ENCODE measurements at regions not wholly inside any gene's neighbourhood (a gene's known extent, or its start where the extent isn't known, plus 50 kb on each side); places are given as distances from the start of the nearest gene placed in this dataset.
"Not testable (repeated sequence)": the region's sequence is repeated elsewhere in the genome, so short reads cannot be mapped to it uniquely, and the experiment has no call there.

DNA sequence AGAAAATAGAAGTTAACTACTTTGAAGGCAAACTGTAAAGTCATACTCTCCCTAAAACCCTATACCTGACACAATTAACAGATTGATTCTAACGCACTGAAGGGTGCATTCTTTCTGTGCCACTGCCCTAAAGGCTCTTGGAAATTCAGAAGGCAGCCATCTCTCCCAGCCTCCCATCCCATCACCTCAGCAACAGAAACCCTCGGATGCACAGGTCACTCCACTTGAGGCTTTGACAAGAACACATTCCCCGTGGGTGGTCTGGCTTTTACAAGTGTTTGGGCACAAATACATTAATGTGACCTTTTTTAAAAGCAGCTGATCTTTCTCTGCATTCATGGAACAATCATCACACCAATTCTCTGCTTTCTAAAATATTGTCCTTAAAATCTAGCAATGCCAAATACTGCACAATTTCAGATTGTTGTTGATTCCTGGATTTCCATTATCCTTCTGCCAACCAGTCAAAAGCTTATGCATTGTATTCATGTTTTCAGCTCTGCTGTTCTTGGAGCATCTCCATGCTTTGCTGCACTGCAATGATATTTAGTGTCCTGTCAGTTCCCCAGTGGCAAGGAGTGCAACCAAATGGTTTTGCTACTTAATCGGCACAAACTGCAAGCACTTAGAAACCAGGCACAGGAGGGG is 175.6 kb downstream of the TMEM161B start:
- no peak for DNase-seq (ENCODE audit: low read depth in 4 of 4, low spot score in 3 of 4)

DNA sequence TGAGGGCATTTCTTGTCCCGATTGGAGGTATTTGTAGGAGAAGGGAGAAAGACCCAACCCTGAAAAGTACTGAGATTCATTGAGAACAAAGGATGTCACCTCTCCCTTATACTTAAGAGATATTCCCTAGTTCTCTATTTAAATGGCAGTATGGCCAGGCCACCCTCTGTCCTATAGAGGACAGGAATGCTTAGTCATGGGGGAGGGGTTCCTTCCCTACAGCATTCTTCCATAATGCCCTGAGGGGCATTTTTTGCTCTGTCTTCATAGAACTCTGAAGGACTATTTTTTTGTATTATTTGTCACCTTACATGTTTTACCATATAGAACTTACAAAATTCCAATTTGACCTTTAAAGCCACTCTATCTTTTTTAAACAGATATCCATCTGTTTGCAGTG is 176.3 kb downstream of the TMEM161B start:
- no peak for DNase-seq (ENCODE audit: low read depth in 4 of 4, low spot score in 3 of 4)

DNA sequence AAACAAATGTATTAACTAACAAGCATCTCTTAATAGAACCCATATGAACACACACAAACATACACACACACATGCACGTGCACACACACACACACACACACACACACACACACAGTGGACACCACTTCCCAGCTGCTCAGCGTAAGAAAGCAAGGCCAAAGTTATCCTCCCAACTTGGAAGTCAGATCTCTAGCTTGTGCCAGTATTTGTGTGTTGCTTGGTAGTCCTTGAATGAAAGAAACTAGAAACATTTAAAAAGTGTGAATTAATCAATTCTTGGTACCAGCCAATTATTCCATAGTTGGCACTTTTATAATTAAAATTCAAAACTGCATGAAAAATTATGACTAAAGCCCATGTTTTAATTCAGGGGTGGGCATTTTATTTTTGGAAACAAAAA is 178.1 kb downstream of the TMEM161B start:
- no peak for DNase-seq (ENCODE audit: low read depth in 4 of 4, low spot score in 3 of 4)

DNA sequence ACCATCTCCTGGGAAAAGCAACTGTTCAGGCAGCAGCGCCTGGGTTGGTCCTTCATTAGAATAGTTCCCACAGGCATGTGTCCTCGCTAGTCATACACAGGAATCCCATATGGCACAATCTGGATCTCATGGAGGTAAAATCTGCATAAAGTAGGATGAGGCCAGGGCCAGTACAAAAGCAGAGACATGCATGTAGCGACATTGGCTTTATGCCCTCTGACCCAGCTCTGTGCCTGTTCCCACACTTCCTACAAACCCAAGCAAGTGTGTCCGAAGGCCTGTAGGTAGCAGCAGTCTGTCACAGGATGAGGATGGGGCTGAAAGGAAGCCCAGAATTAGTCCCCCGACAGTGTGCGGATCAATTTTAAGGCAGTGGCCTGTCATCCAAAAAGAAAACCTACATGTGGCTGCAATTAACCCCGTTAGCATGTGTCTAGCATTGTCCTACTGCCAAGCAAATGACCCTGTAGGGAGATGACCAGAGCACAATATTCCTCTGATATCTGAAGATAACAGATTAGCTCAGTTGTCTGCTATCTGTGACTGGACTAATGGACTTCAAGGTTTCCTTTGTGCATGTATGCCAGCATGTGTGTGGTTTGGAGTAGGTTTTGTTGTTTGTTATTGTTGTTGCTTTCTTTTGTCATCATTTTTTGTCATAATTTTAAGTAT is 178.8 kb downstream of the TMEM161B start:
- no peak for DNase-seq (ENCODE audit: low read depth in 4 of 4, low spot score in 3 of 4)

DNA sequence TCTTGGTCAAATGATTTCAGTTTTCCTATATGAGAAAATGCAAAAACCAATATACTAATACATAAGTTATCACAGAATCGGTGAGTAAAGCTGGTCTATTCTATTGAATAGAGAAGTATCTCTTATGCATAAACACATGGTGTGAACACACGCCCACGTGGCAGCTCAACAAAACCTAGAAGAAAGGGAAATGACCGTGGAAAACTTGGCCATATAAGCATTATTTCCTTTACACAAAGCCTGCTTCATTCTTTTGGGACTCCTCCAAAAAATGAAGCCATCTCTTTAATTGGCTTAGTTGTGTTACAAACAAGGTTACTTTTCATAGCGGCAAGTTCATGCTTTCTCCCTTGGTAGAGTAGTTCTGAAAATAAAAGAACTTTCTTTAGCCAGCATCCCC is 183.2 kb downstream of the TMEM161B start:
- DNase-seq (ENCODE audit: low read depth in 4 of 4, low spot score in 3 of 4) = no peak

DNA sequence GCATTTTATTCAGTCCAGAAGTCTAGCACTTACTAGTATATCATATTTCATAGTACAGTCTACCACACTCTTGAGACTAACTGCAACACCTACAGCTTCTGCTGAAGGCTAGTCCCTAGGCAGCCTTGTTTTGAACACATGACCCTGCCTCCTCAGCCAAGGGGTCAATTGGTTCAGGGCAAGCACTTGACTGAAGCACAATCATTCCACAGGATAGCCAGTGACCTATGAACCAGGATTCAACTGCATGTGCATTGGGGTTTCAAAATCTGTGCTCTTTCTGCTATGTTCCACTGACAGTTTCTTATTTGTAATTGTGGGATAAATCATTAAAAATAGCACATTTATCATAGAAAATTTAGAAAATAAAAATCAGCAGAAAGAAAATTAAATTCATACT is 186.8 kb downstream of the TMEM161B start:
- no peak for DNase-seq (ENCODE audit: low read depth in 4 of 4, low spot score in 3 of 4)

DNA sequence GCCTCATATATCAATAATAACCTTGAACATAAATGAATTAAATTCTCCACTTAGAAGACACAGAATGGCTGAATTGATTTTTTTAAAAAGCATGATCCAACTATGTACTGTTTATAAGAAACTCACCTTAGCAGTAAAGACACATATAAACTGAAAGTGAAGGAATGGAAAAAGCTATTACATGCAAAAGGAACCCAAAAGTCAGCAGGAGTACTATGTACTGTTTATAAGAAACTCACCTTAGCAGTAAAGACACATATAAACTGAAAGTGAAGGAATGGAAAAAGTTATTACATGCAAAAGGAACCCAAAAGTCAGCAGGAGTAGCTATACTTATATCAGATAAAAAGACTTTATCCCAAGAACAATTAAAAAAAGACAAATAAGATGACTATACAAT is 204.8 kb downstream of the TMEM161B start:
- DNase-seq (ENCODE audit: low read depth in 4 of 4, low spot score in 3 of 4) = no peak

DNA sequence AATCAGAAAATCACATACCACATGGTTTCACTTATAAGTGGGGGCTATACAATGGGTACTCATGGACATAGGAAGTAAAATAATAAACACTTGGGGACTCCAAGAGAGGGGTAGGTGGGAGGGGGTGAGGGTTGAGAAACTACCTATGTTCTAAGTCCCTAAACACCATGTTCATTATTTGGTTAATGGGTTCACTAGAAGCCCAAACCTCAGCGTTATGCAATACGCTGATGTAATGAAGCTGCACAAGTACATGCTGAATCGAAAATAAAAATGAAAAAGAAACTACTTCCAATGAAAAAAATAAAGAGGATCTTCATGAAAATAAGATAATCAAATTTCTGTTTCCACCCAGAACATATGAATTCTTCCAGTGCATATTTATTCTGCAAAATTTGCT is 208.5 kb downstream of the TMEM161B start:
- no peak for DNase-seq (ENCODE audit: low read depth in 4 of 4, low spot score in 3 of 4)

DNA sequence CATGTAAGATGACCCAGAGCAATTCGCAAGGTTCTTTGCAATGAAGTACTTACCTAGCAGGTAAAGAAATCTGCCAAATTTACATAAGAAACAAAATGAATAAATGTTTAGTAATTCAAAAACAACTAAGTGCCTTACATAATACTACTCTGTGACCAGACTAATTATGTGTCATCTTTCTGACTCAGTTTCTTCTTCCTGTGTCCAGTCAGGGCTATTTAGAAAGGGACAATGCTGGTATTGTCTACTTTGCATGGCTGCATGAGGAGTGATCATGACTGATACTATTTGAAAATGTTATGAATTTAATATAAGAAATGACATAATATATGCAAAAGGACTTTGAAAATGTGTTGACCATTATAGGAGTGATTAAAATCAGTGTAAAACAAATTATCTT is 210.0 kb downstream of the TMEM161B start:
- DNase-seq (ENCODE audit: low read depth in 4 of 4, low spot score in 3 of 4) = no peak

DNA sequence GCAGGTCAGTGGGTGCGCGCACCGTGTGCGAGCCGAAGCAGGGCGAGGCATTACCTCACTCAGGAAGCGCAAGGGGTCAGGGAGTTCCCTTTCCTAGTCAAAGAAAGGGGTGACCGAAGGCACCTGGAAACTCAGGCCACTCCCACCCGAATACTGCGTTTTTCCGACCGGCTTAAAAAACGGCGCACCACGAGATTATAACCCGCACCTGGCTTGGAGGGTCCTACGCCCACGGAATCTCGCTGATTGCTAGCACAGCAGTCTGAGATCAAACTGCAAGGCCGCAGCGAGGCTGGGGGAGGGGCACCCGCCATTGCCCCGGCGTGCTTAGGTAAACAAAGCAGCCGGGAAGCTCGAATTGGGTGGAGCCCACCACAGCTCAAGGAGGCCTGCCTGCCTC is 216.2 kb downstream of the TMEM161B start:
- not testable (repeated sequence) for DNase-seq (ENCODE audit: low read depth in 4 of 4, low spot score in 3 of 4)

DNA sequence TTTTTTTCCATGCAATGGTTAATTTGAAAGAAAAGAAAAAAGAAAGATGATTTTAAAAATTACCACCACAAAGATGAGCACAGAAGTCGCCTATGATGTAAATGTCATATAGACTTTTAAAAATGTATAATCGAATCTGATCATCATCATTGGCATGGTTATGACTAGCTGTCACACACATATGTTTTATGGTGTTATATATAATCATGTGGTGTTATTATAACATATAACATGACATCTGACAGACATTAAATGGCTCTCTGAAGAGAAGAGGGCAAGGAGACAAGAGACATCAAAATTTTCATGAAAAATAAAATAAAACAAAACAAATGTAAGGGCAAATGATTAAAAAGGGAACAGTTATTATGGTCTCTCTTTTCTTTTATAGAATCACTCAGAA is 217.5 kb downstream of the TMEM161B start:
- no peak for DNase-seq (ENCODE audit: low read depth in 4 of 4, low spot score in 3 of 4)

DNA sequence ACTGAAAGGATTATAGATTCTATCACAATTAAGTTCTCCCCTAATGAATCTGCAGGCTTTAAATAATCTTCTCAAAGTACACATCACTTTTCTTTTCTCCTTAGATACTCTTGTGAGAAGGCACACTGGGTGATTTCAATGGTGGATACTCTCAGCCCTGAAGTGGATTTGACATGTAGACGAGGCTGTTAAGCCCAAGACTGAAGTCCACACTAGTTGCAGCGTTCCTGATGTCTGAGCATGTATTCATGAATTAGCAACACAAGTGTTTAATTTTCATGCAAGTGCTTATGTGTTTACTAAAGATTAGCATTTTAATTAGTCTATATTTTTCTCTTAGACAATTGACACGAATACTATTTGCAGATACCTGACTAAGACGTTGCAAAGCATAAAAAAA is 218.9 kb downstream of the TMEM161B start:
- no peak for DNase-seq (ENCODE audit: low read depth in 4 of 4, low spot score in 3 of 4)

DNA sequence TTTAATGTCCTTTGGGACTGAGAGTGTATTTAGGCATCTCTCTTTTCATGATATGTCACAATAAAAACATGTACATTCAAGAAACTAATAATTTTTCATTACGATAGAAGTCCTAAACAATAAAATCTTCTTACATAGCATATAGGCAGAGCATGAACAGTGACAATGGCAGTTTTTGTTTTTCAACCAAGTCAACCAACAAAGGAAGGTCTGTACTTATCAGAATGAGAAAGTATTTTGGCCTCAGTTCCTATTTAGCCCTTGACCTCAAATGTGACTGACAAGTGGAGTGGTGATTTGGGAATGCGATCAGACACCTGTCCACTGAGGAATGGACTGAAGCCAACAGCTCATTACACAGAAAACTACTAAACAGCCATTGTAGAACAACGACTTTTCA is 219.5 kb downstream of the TMEM161B start:
- DNase-seq (ENCODE audit: low read depth in 4 of 4, low spot score in 3 of 4) = no peak

DNA sequence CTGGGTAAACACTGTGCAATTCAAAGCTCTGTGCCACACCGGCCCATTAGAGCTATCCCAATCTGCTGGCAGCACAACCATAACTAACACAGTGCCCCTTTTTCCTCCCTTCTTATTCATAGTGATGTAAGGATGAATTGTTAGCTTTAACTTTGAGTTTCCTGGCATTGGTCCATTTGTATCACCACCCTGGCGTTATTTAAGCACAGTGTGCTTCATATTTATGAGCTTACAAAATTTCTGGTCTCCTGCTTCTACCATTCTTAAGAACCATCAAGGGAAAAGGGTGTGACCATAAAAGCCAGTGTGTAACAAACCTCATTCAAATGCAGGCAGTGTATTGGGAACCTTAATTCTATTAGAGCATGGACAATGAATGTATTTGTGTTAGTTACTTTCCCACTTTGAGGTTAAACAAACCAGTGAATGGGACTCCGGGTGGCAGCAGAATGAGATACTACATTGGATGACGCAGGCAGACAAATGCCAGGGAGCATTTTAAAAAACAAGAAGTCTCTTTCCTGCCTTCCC is 222.6 kb downstream of the TMEM161B start:
- no peak for DNase-seq (ENCODE audit: low read depth in 4 of 4, low spot score in 3 of 4)

DNA sequence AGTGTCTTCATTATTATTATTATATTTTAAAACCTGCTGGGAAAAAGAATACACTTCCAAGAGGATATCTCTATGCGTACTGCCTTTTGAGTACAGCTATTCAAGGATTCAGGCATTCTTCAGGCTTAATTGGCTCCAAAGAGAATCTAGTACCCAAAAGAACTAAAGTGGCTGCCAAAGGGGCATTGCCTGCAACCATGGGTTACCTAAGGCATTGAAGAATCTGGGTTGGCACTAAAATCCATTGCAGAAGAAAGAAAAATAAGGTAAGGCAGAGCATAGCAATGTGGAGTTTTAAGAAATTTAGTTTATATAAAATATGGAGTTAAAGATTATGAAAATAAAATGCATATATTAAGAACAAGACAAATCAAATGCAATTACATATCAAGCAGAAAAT is 223.5 kb downstream of the TMEM161B start:
- DNase-seq (ENCODE audit: low read depth in 4 of 4, low spot score in 3 of 4) = no peak

DNA sequence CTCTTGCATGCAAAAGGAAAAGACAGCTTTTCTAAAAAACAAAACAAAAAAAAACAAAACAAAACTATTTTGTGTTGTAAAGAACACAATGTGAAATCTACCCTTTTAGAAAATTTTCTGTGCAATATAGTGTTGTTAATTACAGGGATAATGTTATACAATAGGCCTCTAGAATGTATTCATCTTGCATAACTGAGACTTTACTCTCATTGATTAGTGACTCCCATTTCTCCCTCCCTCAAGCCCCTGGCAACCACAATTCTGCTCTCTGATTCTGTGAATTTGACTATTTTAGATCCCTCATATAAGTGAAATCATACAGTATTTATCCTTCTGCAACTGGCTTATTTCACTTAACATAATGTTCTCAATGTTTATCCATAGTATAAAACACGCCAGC is 234.1 kb downstream of the TMEM161B start:
- DNase-seq (ENCODE audit: low read depth in 4 of 4, low spot score in 3 of 4) = no peak

DNA sequence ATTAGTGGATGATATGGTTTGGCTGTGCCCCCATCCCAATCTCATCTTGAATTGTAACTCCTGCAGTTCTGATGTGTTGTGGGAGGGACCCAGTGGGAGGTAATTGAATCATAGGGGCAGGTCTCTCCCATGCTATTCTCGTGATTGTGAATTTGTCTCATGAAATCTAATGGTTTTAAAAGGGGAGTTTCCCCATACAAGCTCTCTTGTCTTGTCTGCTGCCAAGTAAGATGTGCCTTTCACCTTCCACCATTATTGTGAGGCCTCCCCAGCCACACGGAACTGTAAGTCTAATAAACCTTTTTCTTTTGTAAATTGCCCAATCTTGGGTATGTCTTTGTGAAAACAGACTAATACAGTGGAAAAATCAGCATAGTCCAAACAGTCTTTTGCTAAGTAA is 235.5 kb downstream of the TMEM161B start:
- no peak for DNase-seq (ENCODE audit: low read depth in 4 of 4, low spot score in 3 of 4)

DNA sequence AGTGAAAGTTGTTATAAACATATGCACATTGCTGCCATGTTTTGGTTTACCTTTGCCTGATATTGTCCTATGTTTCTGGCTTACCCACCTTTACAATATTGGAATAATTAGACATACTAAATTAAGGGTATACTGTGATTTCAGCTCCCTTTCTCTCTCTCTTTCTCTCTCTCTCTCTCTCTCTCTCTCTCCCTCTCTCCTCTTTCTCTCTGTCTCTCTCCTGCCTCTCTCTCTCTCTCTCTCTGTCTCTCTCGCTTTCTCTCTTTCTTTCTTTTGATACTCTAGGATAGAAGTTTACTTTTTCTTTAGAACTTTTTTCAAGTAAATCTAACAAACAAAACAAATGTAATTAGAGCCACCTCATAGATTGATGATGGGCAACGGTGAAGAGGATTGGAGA is 239.6 kb downstream of the TMEM161B start:
- DNase-seq (ENCODE audit: low read depth in 4 of 4, low spot score in 3 of 4) = no peak

DNA sequence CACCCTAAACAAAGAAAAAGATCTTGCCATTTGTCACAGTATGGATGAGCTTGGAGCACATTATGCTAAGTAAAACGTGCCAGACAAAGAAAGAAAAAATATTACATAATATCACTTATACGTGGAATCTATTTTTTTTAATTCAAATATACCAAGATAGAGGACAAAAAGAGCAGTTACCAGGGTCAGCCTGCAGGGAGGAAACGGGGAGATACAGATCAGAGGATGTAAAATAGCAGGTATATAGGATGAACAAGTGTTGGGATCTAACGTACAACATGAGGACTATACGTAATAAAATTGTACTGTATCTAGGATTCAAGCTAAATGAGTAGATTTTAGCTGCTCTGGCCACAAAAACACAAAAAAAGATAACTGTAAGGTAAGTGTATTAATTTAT is 247.5 kb downstream of the TMEM161B start:
- DNase-seq (ENCODE audit: low read depth in 4 of 4, low spot score in 3 of 4) = no peak

DNA sequence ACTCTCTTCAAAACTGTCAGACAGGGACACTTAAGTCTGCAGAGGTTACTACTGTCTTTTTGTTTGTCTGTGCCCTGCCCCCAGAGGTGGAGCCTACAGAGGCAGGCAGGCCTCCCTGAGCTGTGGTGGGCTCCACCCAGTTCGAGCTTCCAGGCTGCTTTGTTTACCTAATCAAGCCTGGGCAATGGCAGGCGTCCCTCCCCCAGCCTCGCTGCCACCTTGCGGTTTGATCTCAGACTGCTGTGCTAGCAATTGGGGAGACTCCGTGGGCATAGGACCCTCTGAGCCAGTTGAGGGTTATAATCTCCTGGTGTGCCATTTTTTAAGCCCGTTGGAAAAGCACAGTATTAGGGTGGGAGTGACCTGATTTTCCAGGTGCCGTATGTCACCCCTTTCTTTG is 253.7 kb downstream of the TMEM161B start:
- DNase-seq (ENCODE audit: low read depth in 4 of 4, low spot score in 3 of 4) = not testable (repeated sequence)

DNA sequence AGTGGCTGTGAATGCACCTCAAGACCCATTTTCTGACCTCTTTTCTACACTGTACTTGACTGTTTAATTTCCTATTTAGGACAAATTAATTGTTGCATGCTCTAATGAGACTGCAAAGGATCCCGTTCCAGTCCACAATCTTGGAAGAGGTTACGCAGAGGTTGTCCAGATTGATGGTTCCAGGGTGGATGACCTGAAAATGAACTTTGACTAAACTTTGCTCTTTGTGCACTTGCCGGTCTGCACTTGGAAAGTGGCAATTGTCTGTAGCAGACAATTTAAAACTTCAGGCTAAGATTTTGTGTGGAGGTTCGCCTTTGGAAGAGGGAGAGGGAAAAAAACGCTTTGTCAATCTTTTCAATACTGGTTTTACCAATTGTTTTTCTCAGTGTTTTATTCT is 267.8 kb downstream of the TMEM161B start:
- no peak for DNase-seq (ENCODE audit: low read depth in 4 of 4, low spot score in 3 of 4)

DNA sequence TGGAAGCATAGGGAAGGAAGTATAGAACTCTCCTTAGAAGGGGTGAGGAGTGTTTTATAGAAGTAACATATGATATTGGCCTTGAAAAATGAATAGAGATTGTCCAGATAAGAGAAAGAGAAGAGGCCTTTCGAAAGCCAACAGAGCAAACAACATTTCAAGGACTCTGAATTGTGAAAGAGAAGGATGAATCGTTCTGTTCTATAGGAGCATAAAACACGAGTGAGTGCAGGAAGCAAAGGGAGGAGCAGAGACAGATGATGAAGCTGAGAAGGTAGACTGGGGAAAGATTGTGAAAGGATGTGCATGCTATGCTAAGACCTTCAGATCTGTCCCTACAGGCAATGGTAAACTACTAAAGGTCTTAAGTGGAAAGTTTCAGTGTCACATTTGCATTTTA is 271.0 kb downstream of the TMEM161B start:
- no peak for DNase-seq (ENCODE audit: low read depth in 4 of 4, low spot score in 3 of 4)

DNA sequence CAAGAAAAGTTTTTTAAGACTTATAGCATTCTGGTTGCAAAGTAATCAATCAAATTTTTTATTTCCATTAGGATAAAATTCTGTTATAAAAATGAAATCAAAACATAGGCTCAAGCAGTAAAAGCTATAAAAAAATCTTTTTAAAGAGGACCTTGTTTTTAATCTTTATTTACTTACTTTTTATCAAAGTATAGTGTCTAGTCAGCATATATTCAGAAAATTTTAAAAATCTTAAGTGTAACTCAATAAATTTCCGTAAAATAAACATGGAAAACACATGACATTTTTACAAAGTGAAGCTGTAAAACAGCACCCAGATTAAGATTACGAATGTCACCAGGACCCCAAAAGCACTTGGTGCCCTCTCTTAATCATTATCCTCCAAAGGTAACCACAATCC is 302.4 kb downstream of the TMEM161B start:
- DNase-seq (ENCODE audit: low read depth in 4 of 4, low spot score in 3 of 4) = no peak

Measured in left renal pelvis (tissue), 4 donors.